HEK293T (cell line): ENCODE measurements at regions not wholly inside any gene's neighbourhood (a gene's known extent, or its start where the extent isn't known, plus 50 kb on each side); places are given as distances from the start of the nearest gene placed in this dataset.

Experiments used
- ARNT ChIP-seq: fragments of 450-650 bp; IDR thresholded peaks from 2 replicates; pipeline ENCODE4 v1.6.1; 2017; ENCODE audit warnings: mild to moderate bottlenecking
- FOXA1 ChIP-seq: fragments of 450-650 bp; IDR thresholded peaks from 2 replicates; pipeline ENCODE4 v1.6.1; 2016; ENCODE audit warnings: mild to moderate bottlenecking
- FOXK2 ChIP-seq: fragments of 450-650 bp; IDR thresholded peaks from 2 replicates; pipeline ENCODE4 v1.6.1; 2016; ENCODE audit warnings: mild to moderate bottlenecking
- FOXM1 ChIP-seq: fragments of 450-650 bp; IDR thresholded peaks from 2 replicates; pipeline ENCODE4 v1.6.1; 2017; ENCODE audit warnings: mild to moderate bottlenecking, borderline replicate concordance
- SP1 ChIP-seq: fragments of 450-650 bp; IDR thresholded peaks from 2 replicates; pipeline ENCODE4 v1.6.1; 2017

DNA sequence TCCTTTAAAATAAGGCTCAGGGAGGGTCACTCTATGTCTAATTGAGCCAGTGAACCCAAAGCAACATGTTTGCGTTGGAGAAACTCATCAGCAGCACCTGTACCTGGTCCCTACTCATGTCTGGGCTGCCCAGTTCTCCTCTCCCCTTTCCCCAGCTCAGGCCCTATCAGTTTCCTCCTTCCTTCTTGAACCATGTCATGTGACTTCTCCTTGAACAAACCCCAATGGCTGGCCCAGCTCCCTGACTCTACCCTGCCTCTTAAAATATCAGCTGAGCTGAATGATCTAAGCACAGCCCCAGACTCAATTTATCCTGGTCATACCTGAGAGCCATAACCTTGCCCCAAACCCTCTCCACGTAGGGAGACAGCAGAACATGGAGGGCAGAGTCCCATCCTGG, 290.9 kb downstream of the LPIN1 start:
- TF ChIP-seq FOXK2 (no peak), FOXA1 (no peak), SP1 (no peak), FOXM1 (no peak), ARNT (no peak)
